GM21619 (cell line): ENCODE measurements at regions not wholly inside any gene's neighbourhood (a gene's known extent, or its start where the extent isn't known, plus 50 kb on each side); places are given as distances from the start of the nearest gene placed in this dataset.
"Not testable (repeated sequence)": the region's sequence is repeated elsewhere in the genome, so short reads cannot be mapped to it uniquely, and the experiment has no call there.

ENCODE experiments used
- ATAC-seq: cut with Tn5 transposase; IDR thresholded peaks from one replicate; pipeline ENCODE4 v1.9.1; 2021; ENCODE audit not compliant: unreplicated experiment

- ATAC-seq: no peak
Measured at GRCh38 chr1:244291236-244292201, 160.2 kb downstream of the ADSS2 start.

- ATAC-seq: no peak
Measured at GRCh38 chr1:244294599-244295224, 157.0 kb downstream of the ADSS2 start.

DNA sequence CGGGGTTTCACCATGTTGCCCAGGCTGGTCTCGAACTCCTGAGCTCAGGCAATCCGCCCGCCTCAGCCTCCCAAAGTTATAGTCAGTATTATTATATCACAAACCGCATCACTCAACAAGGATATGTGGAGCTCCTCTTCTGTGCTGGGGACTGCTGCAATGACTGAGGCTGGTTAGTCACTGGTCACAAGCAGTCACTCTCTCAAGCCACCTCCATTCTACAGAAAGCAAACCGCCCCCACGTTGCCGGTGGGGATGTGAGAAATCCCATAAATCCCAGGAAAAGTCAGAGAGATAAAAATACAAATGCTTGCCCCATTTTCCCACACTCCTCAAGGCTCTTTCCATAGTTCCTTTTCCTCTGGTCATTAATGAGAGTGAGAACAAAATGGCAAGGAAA is 155.7 kb downstream of the ADSS2 start:
- ATAC-seq: no peak

DNA sequence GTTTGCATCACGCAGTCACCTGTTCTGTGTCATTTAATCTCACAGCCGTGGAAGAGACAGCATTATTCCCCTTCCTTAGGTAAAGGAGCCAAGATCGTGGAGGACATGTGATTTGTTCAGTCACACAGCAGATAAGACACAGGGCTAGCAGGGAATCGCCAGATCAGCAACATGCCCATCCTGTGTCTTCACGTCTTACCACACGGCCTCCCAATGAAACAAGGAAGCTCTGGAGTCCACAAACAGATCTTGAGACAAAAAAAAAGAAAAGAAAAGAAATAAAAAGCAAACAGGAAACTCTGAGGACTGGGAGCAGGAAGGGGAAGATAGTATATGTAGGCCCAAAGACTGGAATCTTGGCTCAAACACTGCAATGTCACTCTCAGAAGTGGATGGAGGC is 155.3 kb downstream of the ADSS2 start:
- no peak for ATAC-seq

DNA sequence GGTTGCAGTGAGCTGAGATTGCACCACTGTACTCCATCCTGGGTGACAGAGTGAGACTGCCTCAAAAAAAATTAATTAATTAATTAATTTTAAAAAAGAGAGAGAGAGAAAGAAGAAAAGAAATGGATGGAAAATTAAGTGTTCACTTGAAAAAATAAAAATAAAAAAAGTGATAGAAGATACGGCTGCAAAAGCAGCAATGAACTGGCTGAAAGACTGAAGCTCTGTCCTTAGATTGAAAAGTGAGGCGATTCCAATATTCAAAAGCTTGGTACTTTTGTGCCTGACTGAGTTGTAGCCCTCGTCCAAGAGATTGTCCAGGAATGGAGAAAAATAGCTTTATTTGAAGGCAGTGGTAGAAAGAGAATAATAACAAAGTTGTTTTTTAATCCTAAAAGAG is 154.6 kb downstream of the ADSS2 start:
- no peak for ATAC-seq

DNA sequence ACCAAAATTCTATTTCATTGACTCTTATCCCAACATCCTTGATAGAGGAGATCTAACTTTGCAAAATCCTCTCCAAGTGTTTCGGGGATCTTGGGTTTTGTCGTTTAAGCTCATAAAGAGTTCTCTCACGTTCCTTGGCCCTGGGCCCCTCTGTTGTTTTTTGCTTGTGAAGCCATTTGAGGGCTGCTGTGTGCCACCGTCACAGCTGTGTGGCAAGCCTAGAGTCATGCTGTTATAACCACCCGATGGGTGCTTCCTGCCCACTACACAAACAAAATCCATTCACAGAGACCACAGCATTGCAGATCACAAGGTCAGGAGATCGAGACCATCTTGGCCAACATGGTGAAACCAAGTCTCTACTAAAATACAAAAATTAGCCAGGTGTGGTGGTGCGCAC is 154.1 kb downstream of the ADSS2 start:
- no peak for ATAC-seq

- not testable (repeated sequence) for ATAC-seq
Measured at GRCh38 chr1:244300029-244300375, 151.7 kb downstream of the ADSS2 start.

DNA sequence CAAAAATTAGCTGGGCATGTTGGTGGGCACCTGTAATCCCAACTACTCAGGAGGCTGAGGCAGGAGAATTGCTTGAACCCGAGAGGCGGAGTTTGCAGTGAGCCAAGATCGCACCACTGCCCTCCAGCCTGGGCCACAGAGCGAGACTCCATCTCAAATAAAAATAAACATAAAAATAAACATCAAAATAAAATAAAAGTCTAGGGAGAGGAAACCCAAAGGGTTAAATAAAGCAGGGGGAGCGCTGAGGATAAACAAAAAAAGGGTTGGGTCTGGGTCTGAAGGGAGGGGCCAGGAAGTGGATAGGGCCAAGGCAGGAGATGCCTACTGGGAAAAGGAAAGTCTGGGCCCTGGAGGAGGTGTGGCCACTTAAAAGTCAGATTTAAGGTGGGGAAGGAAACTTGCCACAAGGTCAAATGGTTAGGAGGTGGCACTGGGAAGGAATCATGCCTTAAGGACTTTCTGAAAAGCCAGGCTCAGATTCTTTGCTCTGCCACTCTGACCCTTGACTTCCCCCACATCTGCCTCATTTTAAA is 150.0 kb downstream of the ADSS2 start:
- no peak for ATAC-seq

DNA sequence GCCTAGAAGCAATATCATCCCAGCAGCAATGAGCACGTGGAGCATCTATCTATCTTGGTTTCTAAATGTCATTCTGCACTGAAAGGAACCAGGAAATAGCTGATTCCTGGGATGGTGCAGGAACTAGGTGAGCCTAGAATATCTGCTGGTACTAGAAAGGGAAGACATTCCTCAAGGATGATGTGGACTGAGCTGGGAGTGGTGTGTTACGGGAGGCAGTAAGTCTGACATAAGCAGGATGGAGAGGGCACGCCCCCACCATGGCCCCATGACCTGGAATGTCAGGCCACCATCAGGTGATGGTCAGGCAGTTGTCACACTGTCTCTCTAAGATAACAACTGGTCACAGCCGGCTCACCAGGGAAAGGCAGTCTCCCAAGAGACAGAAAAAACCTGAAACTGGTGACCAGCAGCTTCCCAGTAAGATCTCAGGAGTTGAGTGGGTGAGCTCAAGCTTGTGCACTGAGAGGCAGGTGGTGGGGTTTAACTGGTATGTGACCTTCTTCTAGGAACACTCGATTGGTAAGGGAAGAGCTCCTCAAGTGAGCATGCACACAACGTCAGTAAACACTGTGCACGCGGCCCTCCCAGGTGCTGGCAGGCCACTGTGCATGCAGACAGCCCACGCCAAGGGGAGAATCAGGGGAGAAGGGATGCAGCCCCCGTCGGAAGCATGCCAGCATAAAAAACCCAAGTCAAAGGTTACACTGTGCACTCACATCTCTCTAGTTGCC is 148.7 kb downstream of the ADSS2 start:
- no peak for ATAC-seq

- no peak for ATAC-seq
Measured at GRCh38 chr1:244303610-244303969, 148.1 kb downstream of the ADSS2 start.

GRCh38 chr1:244304156-244304555 is 147.6 kb downstream of the ADSS2 start:
- no peak for ATAC-seq

DNA sequence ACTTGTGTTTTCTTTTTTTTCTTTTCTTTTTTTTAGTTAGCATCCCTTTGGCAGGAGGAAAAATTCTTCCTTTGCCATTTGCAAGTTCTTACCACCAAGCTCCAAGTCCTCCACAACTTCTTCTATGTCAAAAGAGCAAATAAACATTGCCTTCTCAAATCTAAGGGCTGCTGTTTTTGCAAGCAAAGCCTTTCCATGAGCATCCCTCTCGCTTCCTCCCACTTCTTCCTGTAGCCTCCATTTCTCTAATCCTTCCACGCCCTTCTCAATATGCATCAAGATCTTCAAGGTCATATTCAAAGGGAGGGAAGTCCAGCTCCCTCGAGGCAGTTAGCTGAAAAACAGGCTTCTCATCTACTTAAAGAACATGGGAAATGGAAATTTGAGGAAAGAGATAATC is 147.1 kb downstream of the ADSS2 start:
- ATAC-seq: no peak

GRCh38 chr1:244305776-244306341 is 145.8 kb downstream of the ADSS2 start:
- no peak for ATAC-seq

GRCh38 chr1:244306544-244306943 is 145.2 kb downstream of the ADSS2 start:
- ATAC-seq: no peak

DNA sequence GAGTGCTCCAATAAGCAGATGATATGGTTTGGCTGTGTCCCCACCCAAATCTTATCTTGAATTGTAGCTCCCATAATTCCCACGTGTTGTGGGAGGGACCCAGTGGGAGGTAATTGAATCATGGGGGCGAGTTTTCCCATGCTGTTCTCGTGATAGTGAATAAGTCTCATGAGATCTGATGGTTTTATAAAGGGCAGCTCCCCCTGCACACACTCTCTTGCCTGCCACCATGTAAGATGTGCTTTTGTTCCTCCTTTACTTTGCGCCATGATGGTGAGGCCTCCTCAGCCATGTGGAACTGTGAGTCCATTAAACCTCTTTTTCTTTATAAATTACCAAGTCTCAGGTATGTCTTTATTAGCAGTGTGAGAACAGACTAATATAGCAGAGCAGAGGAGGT is 142.5 kb downstream of the ADSS2 start:
- not testable (repeated sequence) for ATAC-seq

- no peak for ATAC-seq
Measured at GRCh38 chr1:244311784-244312532, 139.8 kb downstream of the ADSS2 start.

DNA sequence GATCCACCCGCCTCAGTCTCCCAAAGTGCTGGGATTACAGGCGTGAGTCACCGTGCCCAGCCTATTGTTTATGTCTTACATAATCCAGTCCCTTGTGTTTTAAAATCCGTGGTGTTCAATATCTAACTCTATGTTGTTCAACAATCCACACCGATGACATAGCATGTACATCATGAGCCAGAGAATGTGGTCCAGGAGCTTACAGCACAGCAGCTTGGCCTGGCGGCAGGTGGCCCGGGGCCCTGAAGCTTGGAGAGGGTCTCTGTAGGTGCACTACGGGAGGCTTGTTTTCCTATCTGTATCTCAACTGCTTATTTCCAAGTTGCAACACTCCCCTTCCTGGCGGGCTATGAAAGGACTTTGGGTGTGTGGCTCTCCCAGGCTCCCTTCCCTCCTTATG is 138.4 kb downstream of the ADSS2 start:
- no peak for ATAC-seq

DNA sequence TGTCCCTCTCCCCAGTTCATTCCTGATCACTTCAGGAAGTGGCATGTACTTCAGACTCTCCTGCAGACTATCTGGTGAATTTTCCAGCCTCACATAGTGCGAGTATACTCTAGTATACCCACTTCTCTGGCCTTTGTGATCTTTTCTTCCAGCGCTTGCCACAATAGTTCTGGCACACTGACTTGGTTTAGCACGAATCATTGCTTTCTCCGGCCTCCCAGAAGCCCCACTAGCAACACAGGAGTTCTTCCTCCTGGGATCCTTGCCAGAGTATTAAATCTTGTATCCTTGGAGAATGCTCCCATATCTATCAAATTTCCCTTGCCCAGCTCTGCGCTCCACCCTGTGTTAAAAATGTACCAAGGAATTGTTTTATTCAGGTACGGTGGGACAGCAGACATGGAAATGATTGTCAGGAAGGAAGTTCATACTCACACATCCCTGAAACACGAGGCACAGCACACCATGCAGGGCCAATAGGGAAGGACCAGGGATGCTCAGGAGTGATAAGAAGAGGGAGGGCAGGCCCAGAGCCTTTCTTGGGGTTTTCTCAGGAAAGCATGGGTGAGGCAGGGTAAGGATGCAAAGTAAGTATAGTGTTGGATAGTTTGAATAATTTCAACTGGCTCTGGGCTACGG is 136.7 kb downstream of the ADSS2 start:
- ATAC-seq: no peak

GRCh38 chr1:244315996-244316395 is 135.7 kb downstream of the ADSS2 start:
- ATAC-seq: no peak

DNA sequence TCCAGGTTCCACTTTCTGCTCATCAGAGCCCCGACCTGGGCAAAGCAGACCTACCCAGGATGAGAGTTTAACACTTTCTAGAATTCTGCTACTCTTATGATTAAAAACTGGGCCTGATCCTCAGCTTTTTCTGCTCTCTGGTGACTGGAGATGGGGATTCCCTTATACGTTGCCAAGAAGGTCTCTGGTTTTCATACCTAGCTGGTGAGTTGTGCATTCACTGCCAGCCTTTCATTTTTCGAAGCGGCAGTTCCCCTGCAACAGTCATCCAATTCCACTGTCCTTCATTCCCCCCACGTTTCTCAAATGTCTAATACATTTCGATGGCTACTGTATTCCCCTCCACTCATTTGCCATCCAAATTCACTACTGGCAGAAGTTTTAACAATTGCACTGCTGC is 135.3 kb downstream of the ADSS2 start:
- no peak for ATAC-seq
